Keratinocyte (primary cell): ENCODE measurements at regions not wholly inside any gene's neighbourhood (a gene's known extent, or its start where the extent isn't known, plus 50 kb on each side); places are given as distances from the start of the nearest gene placed in this dataset.

Experiments
- DNase-seq: peaks from one replicate; pipeline ENCODE4 v3.0.0-alpha.2; 2011; ENCODE audit warnings: low read depth, missing footprints, low spot score
- FAIRE-seq: peaks from 2 replicates; lab custom pipeline; 2011; peaks lifted over from hg19 to GRCh38; lab: Jason Lieb, UNC
- H2AFZ ChIP-seq: 2 replicates; pipeline ENCODE4 v1.6.0; 2012; ENCODE audit warnings: low read length, control low read depth, inconsistent platforms; ENCODE audit not compliant: control insufficient read depth
- H3K27ac ChIP-seq: 2 replicates; pipeline ENCODE4 v1.5.1; 2011; ENCODE audit warnings: low read length; ENCODE audit not compliant: control insufficient read depth, insufficient read depth
- H3K27me3 ChIP-seq: 3 replicates; pipeline ENCODE4 v1.6.0; 2011; ENCODE audit warnings: low read length; ENCODE audit not compliant: control insufficient read depth, insufficient read depth; ENCODE audit errors: extremely low read depth
- H3K36me3 ChIP-seq, 2 experiments: 2 replicates in 1 of 2; 3 replicates in 1 of 2; pipeline ENCODE4 v1.5.1; 2011; ENCODE audit warnings: low read length in 2 of 2, mild to moderate bottlenecking in 1 of 2; ENCODE audit not compliant: control insufficient read depth in 2 of 2, insufficient read depth in 2 of 2; ENCODE audit errors: extremely low read depth in 1 of 2
- H3K4me1 ChIP-seq: 3 replicates; pipeline ENCODE4 v1.5.1; 2011; ENCODE audit warnings: low read length; ENCODE audit not compliant: control insufficient read depth, insufficient read depth; ENCODE audit errors: extremely low read depth
- H3K4me2 ChIP-seq: 3 replicates; pipeline ENCODE4 v1.6.0; 2011; ENCODE audit warnings: low read depth, low read length; ENCODE audit not compliant: control insufficient read depth, insufficient read depth; ENCODE audit errors: extremely low read depth
- H3K4me3 ChIP-seq, 3 experiments: fragments of 200-600 bp in 1 of 3; sonication (generic) in 1 of 3; 2 replicates in 2 of 3; 3 replicates in 1 of 3; pipeline ENCODE4 v1.5.1; 2011 to 2016; ENCODE audit warnings: low read length in 3 of 3, mild to moderate bottlenecking in 3 of 3, control low read depth in 2 of 3, inconsistent platforms in 1 of 3, low read depth in 1 of 3, mixed read lengths in 1 of 3, mixed run types in 1 of 3, moderate library complexity in 1 of 3; ENCODE audit not compliant: control insufficient read depth in 2 of 3, insufficient read depth in 2 of 3; ENCODE audit errors: extremely low read depth in 1 of 3
- H3K79me2 ChIP-seq: 2 replicates; pipeline ENCODE4 v1.6.0; 2012; ENCODE audit warnings: low read length; ENCODE audit not compliant: control insufficient read depth, insufficient read depth
- H3K9ac ChIP-seq: 3 replicates; pipeline ENCODE4 v1.6.0; 2011; ENCODE audit warnings: low read length; ENCODE audit not compliant: control insufficient read depth, insufficient read depth; ENCODE audit errors: extremely low read depth
- H3K9me1 ChIP-seq: 3 replicates; pipeline ENCODE4 v1.6.0; 2011; ENCODE audit warnings: low read length; ENCODE audit not compliant: control insufficient read depth, insufficient read depth; ENCODE audit errors: extremely low read depth
- H3K9me3 ChIP-seq: 2 replicates; pipeline ENCODE4 v1.5.1; 2012; ENCODE audit warnings: low read depth, low read length; ENCODE audit not compliant: control insufficient read depth
- H4K20me1 ChIP-seq: 3 replicates; pipeline ENCODE4 v1.6.0; 2011; ENCODE audit warnings: low read length; ENCODE audit not compliant: control insufficient read depth, insufficient read depth; ENCODE audit errors: extremely low read depth
- CTCF ChIP-seq, 3 experiments: IDR thresholded peaks in 1 of 3; conservative IDR thresholded peaks in 1 of 3; optimal IDR thresholded peaks in 1 of 3; 2 replicates in 2 of 3; 3 replicates in 1 of 3; pipeline versions ENCODE3 to v1.5.1; 2011; ENCODE audit warnings: low read length in 3 of 3, mild to moderate bottlenecking in 3 of 3, moderate library complexity in 2 of 3, control low read depth in 1 of 3, inconsistent platforms in 1 of 3; ENCODE audit not compliant: insufficient read depth in 2 of 3; ENCODE audit errors: extremely low read depth in 1 of 3
- EZH2 ChIP-seq: IDR thresholded peaks from one replicate; pipeline ENCODE4 v1.6.1; 2012; ENCODE audit warnings: inconsistent platforms, mild to moderate bottlenecking, low read length, moderate library complexity
- dilution Hi-C: fragments of 300-500 bp; cut with MboI; formaldehyde crosslinking; loops from one replicate; pipeline ENCODE4 v1.7.0; 2020; ENCODE audit warnings: low sequenced_read_pairs; ENCODE audit not compliant: extremely low pct_ligation_motif_present

GRCh38 chr11:95306801-95307200 lies 75.8 kb upstream of the SESN3 start:
- Histone ChIP-seq H3K4me2 (no peak overlapping the region), H3K9ac (no peak overlapping the region), H3K27ac (no peak overlapping the region), H3K27me3 (no peaks in the 10 kb centered on the region), H4K20me1 (no peaks in the 10 kb centered on the region), H3K4me1 (peaks cover 10% of the 10 kb centered on the region), H3K4me3 (no peak overlapping the region), H2AFZ (no peak overlapping the region), H3K36me3 (no peaks in the 10 kb centered on the region), H3K79me2 (no peaks in the 10 kb centered on the region), H3K9me1 (no peaks in the 10 kb centered on the region), H3K9me3 (no peaks in the 10 kb centered on the region)
- DNase-seq (no peak), FAIRE-seq (no peak)
- TF ChIP-seq EZH2 (no peak), CTCF (optimal IDR thresholded peaks at IDR 0.05 in 1 of 3, IDR thresholded peaks at IDR 0.05 in 1 of 3, conservative IDR thresholded peaks at IDR 0.05 in 1 of 3; ENCODE audit: extremely low read depth in 1 of 3, insufficient read depth in 2 of 3, low read length in 3 of 3) (no peak)
- dilution Hi-C loops = no loop called here

GRCh38 chr11:95306123-95306522 lies 75.1 kb upstream of the SESN3 start:
- dilution Hi-C loops = no loop called here

More at GRCh38 chr11:95306123-95306522, 75.1 kb upstream of the SESN3 start:
- H2AFZ ChIP-seq = no peak overlapping the region
- no peaks in the 10 kb centered on the region for H3K79me2 ChIP-seq
- H3K27ac ChIP-seq = no peak overlapping the region
- H3K9me1 ChIP-seq = no peaks in the 10 kb centered on the region
- H3K9me3 ChIP-seq = no peaks in the 10 kb centered on the region
- H4K20me1 ChIP-seq = no peaks in the 10 kb centered on the region
- H3K27me3 ChIP-seq = no peaks in the 10 kb centered on the region
- H3K36me3 ChIP-seq = no peaks in the 10 kb centered on the region
- DNase-seq = no peak
- H3K4me2 ChIP-seq = no peak overlapping the region
- no peak overlapping the region for H3K4me3 ChIP-seq
- no peak overlapping the region for H3K9ac ChIP-seq
- no peak for FAIRE-seq
- peaks cover 10% of the 10 kb centered on the region for H3K4me1 ChIP-seq
- TF ChIP-seq CTCF (optimal IDR thresholded peaks at IDR 0.05 in 1 of 3, IDR thresholded peaks at IDR 0.05 in 1 of 3, conservative IDR thresholded peaks at IDR 0.05 in 1 of 3; ENCODE audit: extremely low read depth in 1 of 3, insufficient read depth in 2 of 3, low read length in 3 of 3) (no peak), EZH2 (no peak)
